ENCODE measurements at regions not wholly inside any gene's neighbourhood (a gene's known extent, or its start where the extent isn't known, plus 50 kb on each side); places are given as distances from the start of the nearest gene placed in this dataset.

DNA sequence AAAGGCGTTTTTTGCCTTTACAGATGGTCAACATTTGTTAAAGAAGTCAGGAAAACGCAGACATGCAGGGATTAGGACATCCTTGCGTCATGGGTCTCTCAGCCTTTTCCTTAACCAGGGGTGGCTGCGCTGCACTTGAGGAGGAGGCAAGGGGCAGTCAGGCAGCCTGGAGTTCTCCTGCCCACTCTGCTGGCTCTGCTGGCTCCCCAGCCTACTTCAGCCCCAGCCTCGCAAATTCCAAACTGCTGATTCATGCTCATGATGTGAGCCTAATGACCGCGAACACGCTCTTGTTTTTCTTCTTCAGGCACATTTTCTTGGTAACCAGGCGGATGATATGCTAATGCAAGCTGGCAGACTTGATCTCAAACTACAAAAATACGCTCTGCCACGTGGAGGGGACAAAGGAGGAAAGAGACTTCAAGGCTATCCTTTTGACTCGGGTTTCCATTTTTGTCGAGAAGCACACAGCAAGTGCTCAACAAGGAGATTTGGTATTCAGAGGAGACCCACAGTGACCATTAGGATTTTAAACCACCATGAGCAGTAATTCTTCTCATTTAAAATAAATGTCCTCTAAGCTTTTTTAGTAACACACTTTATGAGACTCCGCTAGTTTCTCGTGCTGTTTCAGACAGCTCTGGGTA lies 290.3 kb upstream of the STXBP5 start:
- H2AFZ ChIP-seq (ENCODE audit: insufficient read depth, low read depth, low read length, poor library complexity, severe bottlenecking) = no peak overlapping the region
- no peaks in the 10 kb centered on the region for H3K4me1 Mint-ChIP-seq
- peaks cover 0 to 4% (median 0%) of the 10 kb centered on the region in 4 experiments for H3K27me3 ChIP-seq (replicated peaks in 1 of 4; ENCODE audit: control extremely low read depth in 1 of 4, control insufficient read depth in 3 of 4, insufficient read depth in 4 of 4, low read length in 3 of 4)
- TF ChIP-seq EZH2 (IDR thresholded peaks at IDR 0.05; ENCODE audit: borderline replicate concordance, insufficient read depth, low read depth, low read length, poor library complexity, severe bottlenecking) = no peak
- TF ChIP-seq, protein P1, sequence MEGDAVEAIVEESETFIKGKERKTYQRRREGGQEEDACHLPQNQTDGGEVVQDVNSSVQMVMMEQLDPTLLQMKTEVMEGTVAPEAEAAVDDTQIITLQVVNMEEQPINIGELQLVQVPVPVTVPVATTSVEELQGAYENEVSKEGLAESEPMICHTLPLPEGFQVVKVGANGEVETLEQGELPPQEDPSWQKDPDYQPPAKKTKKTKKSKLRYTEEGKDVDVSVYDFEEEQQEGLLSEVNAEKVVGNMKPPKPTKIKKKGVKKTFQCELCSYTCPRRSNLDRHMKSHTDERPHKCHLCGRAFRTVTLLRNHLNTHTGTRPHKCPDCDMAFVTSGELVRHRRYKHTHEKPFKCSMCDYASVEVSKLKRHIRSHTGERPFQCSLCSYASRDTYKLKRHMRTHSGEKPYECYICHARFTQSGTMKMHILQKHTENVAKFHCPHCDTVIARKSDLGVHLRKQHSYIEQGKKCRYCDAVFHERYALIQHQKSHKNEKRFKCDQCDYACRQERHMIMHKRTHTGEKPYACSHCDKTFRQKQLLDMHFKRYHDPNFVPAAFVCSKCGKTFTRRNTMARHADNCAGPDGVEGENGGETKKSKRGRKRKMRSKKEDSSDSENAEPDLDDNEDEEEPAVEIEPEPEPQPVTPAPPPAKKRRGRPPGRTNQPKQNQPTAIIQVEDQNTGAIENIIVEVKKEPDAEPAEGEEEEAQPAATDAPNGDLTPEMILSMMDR (IDR thresholded peaks at IDR 0.05) = no peak
- 21% methylated on average over 13 of the region's 15 CpGs for WGBS (ENCODE audit: insufficient coverage)
- H3K4me3 ChIP-seq (ENCODE audit: control extremely low read depth in 1 of 5, extremely low read depth in 1 of 5, insufficient read depth in 1 of 5, low read depth in 2 of 5, low read length in 4 of 5) = no peak overlapping the region
- H3K4me1 ChIP-seq (ENCODE audit: control insufficient read depth in 2 of 2, insufficient read depth in 2 of 2, low read length in 2 of 2) = no peaks in the 10 kb centered on the region
- no peak overlapping the region for H3K9ac ChIP-seq (ENCODE audit: low read length)
- DNase-seq (no peak), ATAC-seq (ENCODE audit: low read depth) (no peak)
- intact Hi-C loops (cut with micrococcal nuclease) = no loop called here
- no peaks in the 10 kb centered on the region for H3K79me2 ChIP-seq (ENCODE audit: control insufficient read depth, insufficient read depth, low read length)
- ChIA-PET POLR2A (no interaction called here), CTCF (no interaction called here)
- H3K9me3 Mint-ChIP-seq (ENCODE audit: insufficient read depth) = no peaks in the 10 kb centered on the region
- no peak overlapping the region for H3K4me2 ChIP-seq (replicated peaks; ENCODE audit: low read depth, low read length, poor library complexity, severe bottlenecking)
- no peaks in the 10 kb centered on the region for H4K20me1 ChIP-seq (ENCODE audit: control insufficient read depth, insufficient read depth, low read length, poor library complexity, severe bottlenecking)
- no peak overlapping the region for H3K4me3 Mint-ChIP-seq
- H3K9me3 ChIP-seq (ENCODE audit: control extremely low read depth in 1 of 3, control insufficient read depth in 2 of 3, insufficient read depth in 1 of 3, low read length in 2 of 3) = no peaks in the 10 kb centered on the region
- no peak overlapping the region for H3K27ac ChIP-seq (ENCODE audit: low read length in 2 of 2)
- no peak overlapping the region for H3K27ac Mint-ChIP-seq
- H3K36me3 ChIP-seq (replicated peaks in 1 of 2; ENCODE audit: control extremely low read depth in 1 of 2, control insufficient read depth in 1 of 2, extremely low read depth in 1 of 2, insufficient read depth in 2 of 2, low read length in 1 of 2) = no peaks in the 10 kb centered on the region
- peaks cover 21% of the 10 kb centered on the region for H3K27me3 Mint-ChIP-seq

DNA sequence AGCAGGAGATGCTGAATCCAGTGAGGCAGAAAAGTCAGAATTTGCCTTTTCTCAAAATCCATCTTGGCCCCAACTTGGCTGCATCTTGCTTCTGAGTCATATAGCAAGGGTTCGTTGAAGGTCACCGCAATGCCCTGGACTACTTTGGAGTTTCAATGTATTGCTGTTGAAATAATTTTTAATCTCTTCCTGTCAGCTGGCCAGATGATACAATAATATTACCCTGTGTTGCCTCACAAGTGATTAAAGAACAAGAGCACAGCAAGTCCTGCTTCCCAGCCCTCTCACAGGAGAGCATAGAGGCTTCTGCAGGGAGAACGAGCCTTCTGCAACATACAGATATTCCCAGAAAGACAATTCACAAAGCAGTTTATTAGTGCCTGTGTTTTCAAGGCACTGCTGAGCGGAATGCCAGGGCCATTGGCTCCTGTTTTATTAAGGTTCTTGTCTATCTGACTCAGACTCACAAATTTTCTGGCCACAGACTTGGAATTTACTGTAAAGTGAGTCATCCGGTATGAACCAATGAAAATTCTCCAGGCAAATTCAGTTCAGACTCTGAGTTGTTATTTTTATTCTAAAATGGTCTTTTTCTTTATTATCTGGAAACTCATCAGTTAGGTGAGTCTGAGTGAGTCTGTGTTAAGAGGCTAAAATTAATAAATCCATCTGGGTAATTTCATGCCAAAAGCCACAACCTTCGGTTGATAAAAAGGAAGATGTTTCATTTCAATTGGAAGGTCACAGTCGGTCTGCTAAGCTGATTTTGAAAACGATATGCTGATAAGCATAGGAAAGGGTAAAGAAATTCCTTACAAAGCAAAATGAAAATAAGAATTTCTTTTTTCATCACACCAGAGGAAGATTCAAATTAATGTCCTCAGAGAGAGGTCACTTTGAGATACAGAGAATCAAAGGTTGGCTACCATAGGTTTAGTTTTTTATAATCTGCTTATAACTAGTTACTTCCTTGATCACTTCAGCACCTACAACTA lies 289.4 kb upstream of the STXBP5 start:
- DNase-seq = no peak
- Histone ChIP-seq H3K9me3 (ENCODE audit: control extremely low read depth in 1 of 3, control insufficient read depth in 2 of 3, insufficient read depth in 1 of 3, low read length in 2 of 3) (no peaks in the 10 kb centered on the region), H3K4me1 (ENCODE audit: control insufficient read depth in 2 of 2, insufficient read depth in 2 of 2, low read length in 2 of 2) (no peaks in the 10 kb centered on the region), H3K27me3 (replicated peaks in 1 of 4; ENCODE audit: control extremely low read depth in 1 of 4, control insufficient read depth in 3 of 4, insufficient read depth in 4 of 4, low read length in 3 of 4) (peaks cover 0 to 4% (median 0%) of the 10 kb centered on the region in 4 experiments), H3K79me2 (ENCODE audit: control insufficient read depth, insufficient read depth, low read length) (no peaks in the 10 kb centered on the region), H4K20me1 (ENCODE audit: control insufficient read depth, insufficient read depth, low read length, poor library complexity, severe bottlenecking) (no peaks in the 10 kb centered on the region), H3K36me3 (replicated peaks in 1 of 2; ENCODE audit: control extremely low read depth in 1 of 2, control insufficient read depth in 1 of 2, extremely low read depth in 1 of 2, insufficient read depth in 2 of 2, low read length in 1 of 2) (no peaks in the 10 kb centered on the region), H3K9ac (ENCODE audit: low read length) (no peak overlapping the region), H3K4me2 (replicated peaks; ENCODE audit: low read depth, low read length, poor library complexity, severe bottlenecking) (no peak overlapping the region), H3K27ac (ENCODE audit: low read length in 2 of 2) (no peak overlapping the region), H2AFZ (ENCODE audit: insufficient read depth, low read depth, low read length, poor library complexity, severe bottlenecking) (no peak overlapping the region), H3K4me3 (ENCODE audit: control extremely low read depth in 1 of 5, extremely low read depth in 1 of 5, insufficient read depth in 1 of 5, low read depth in 2 of 5, low read length in 4 of 5) (no peak overlapping the region)
- CTCF ChIA-PET = no interaction called here
- POLR2A ChIA-PET = no interaction called here
- 90% methylated on average over 3 of the region's 8 CpGs for WGBS (ENCODE audit: insufficient coverage)
- Mint-ChIP-seq H3K27me3 (peaks cover 21% of the 10 kb centered on the region), H3K4me1 (no peaks in the 10 kb centered on the region), H3K4me3 (no peak overlapping the region), H3K27ac (no peak overlapping the region), H3K9me3 (ENCODE audit: insufficient read depth) (no peaks in the 10 kb centered on the region)
- no peak for ATAC-seq (ENCODE audit: low read depth)
- TF ChIP-seq, protein P1 (IDR thresholded peaks at IDR 0.05) = no peak
- no peak for TF ChIP-seq EZH2 (IDR thresholded peaks at IDR 0.05; ENCODE audit: borderline replicate concordance, insufficient read depth, low read depth, low read length, poor library complexity, severe bottlenecking)
- intact Hi-C loops (cut with micrococcal nuclease) = no loop called here

All from B cell (primary cell).